ENCODE measurements at regions not wholly inside any gene's neighbourhood (a gene's known extent, or its start where the extent isn't known, plus 50 kb on each side); places are given as distances from the start of the nearest gene placed in this dataset.

GRCh38 chr2:228938629-228939028 lies 332.5 kb downstream of the PID1 start:
- TF ChIP-seq CTCF (IDR thresholded peaks at IDR 0.05) = no peak
- Mint-ChIP-seq H3K4me3 (no peak overlapping the region), H3K36me3 (no peaks in the 10 kb centered on the region), H3K4me1 (no peaks in the 10 kb centered on the region), H3K27me3 (ENCODE audit: low read depth in 3 of 3) (no peaks in the 10 kb centered on the region), H3K27ac (no peak overlapping the region), H3K9me3 (peaks cover under 1 to 15% (median 6%) of the 10 kb centered on the region in 7 donors)
- Histone ChIP-seq H2AFZ (ENCODE audit: insufficient read depth, low read depth, low read length, poor library complexity, severe bottlenecking) (no peak overlapping the region), H3K4me3 (replicated peaks in 1 of 3; ENCODE audit: low read depth in 2 of 3, low read length in 3 of 3) (no peak overlapping the region), H3K27ac (ENCODE audit: low read depth in 1 of 2, low read length in 2 of 2) (no peak overlapping the region), H3K4me2 (replicated peaks; ENCODE audit: extremely low read depth, low read length, poor library complexity, severe bottlenecking) (no peak overlapping the region), H4K20me1 (ENCODE audit: insufficient read depth, low read length) (no peaks in the 10 kb centered on the region), H3K36me3 (replicated peaks in 1 of 2; ENCODE audit: control insufficient read depth in 1 of 2, insufficient read depth in 2 of 2, low read length in 2 of 2) (no peaks in the 10 kb centered on the region), H3K9me3 (replicated peaks in 1 of 2; ENCODE audit: control insufficient read depth in 1 of 2, insufficient read depth in 1 of 2, low read length in 2 of 2) (peaks cover 11 to 32% of the 10 kb centered on the region in 2 donors), H3K79me2 (ENCODE audit: insufficient read depth, low read length) (no peaks in the 10 kb centered on the region), H3K4me1 (ENCODE audit: control insufficient read depth in 1 of 2, insufficient read depth in 2 of 2, low read length in 2 of 2) (no peaks in the 10 kb centered on the region), H3K9ac (ENCODE audit: insufficient read depth, low read length, poor library complexity, severe bottlenecking) (no peak overlapping the region), H3K27me3 (ENCODE audit: control insufficient read depth in 2 of 2, insufficient read depth in 2 of 2, low read length in 2 of 2) (no peaks in the 10 kb centered on the region)
- no peak for DNase-seq
- intact Hi-C loops (cut with micrococcal nuclease) = no loop called here
- WGBS (ENCODE audit: insufficient coverage) = 75% methylated on average over 1 of the region's 2 CpGs

GRCh38 chr2:228927028-228928010 lies 343.8 kb downstream of the PID1 start:
- H3K4me2 ChIP-seq (replicated peaks; ENCODE audit: extremely low read depth, low read length, poor library complexity, severe bottlenecking) = no peak overlapping the region
- H3K4me3 ChIP-seq (replicated peaks in 1 of 3; ENCODE audit: low read depth in 2 of 3, low read length in 3 of 3) = no peak overlapping the region
- H3K79me2 ChIP-seq (ENCODE audit: insufficient read depth, low read length) = no peaks in the 10 kb centered on the region
- no peak for TF ChIP-seq CTCF (IDR thresholded peaks at IDR 0.05)
- Mint-ChIP-seq H3K4me1 (no peaks in the 10 kb centered on the region), H3K4me3 (no peak overlapping the region), H3K36me3 (no peaks in the 10 kb centered on the region), H3K27me3 (ENCODE audit: low read depth in 3 of 3) (no peaks in the 10 kb centered on the region), H3K27ac (no peak overlapping the region), H3K9me3 (peaks cover 2 to 20% (median 6%) of the 10 kb centered on the region in 7 donors)
- H3K36me3 ChIP-seq (replicated peaks in 1 of 2; ENCODE audit: control insufficient read depth in 1 of 2, insufficient read depth in 2 of 2, low read length in 2 of 2) = no peaks in the 10 kb centered on the region
- H3K27ac ChIP-seq (ENCODE audit: low read depth in 1 of 2, low read length in 2 of 2) = no peak overlapping the region
- H2AFZ ChIP-seq (ENCODE audit: insufficient read depth, low read depth, low read length, poor library complexity, severe bottlenecking) = no peak overlapping the region
- no peaks in the 10 kb centered on the region for H3K27me3 ChIP-seq (ENCODE audit: control insufficient read depth in 2 of 2, insufficient read depth in 2 of 2, low read length in 2 of 2)
- intact Hi-C loops (cut with micrococcal nuclease) = no loop called here
- H4K20me1 ChIP-seq (ENCODE audit: insufficient read depth, low read length) = no peaks in the 10 kb centered on the region
- peaks cover 0 to 9% of the 10 kb centered on the region in 2 donors for H3K9me3 ChIP-seq (replicated peaks in 1 of 2; ENCODE audit: control insufficient read depth in 1 of 2, insufficient read depth in 1 of 2, low read length in 2 of 2)
- DNase-seq = no peak
- no CpG with 5 or more reads among the region's 3 CpGs for whole genome bisulfite sequencing (ENCODE audit: insufficient coverage)
- no peak overlapping the region for H3K9ac ChIP-seq (ENCODE audit: insufficient read depth, low read length, poor library complexity, severe bottlenecking)
- no peaks in the 10 kb centered on the region for H3K4me1 ChIP-seq (ENCODE audit: control insufficient read depth in 1 of 2, insufficient read depth in 2 of 2, low read length in 2 of 2)

Measured in CD14-positive monocyte (primary cell).